ENCODE measurements at regions not wholly inside any gene's neighbourhood (a gene's known extent, or its start where the extent isn't known, plus 50 kb on each side); places are given as distances from the start of the nearest gene placed in this dataset.

GRCh38 chr3:23113455-23114171 is 89.5 kb upstream of the UBE2E2 start:
- H3K9me3 ChIP-seq (ENCODE audit: control insufficient read depth, low read length), result no peaks in the 10 kb centered on the region
- H3K4me1 ChIP-seq (ENCODE audit: control insufficient read depth, insufficient read depth, low read length), result no peaks in the 10 kb centered on the region
- H3K27ac ChIP-seq (ENCODE audit: low read length), result no peak overlapping the region
- ATAC-seq, result peak; percentile 40 to 81
- no peaks in the 10 kb centered on the region for H3K27me3 ChIP-seq (ENCODE audit: control insufficient read depth, insufficient read depth)
- H3K4me3 ChIP-seq (ENCODE audit: low read length), result no peak overlapping the region
- 53% methylated on average over 9 of the region's 9 CpGs for WGBS
- DNase-seq, result peak in 1 of 3 donors; percentile 58
- intact Hi-C loops (cut with DNase I), result no loop called here

DNA sequence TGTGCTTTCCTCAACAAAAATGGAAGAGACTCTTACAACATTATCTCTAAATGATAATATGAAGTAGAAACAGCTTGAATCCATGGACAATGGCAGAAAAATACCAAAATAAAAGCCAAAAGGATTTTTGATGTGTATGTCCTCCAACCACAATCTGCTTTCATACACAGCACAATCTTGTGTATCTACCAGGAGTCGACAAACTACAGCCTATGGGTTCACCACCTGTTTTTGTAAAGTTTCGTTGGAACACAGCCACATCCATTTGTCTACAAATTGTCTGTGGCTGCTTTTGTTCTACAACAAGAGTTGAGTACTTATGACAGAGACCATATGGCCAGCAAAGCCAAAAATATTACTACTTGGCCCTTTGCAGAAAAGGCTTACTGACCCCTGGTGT is 88.7 kb upstream of the UBE2E2 start:
- H3K4me1 ChIP-seq (ENCODE audit: control insufficient read depth, insufficient read depth, low read length), result no peaks in the 10 kb centered on the region
- ATAC-seq (no peak), DNase-seq (no peak)
- H3K27me3 ChIP-seq (ENCODE audit: control insufficient read depth, insufficient read depth), result no peaks in the 10 kb centered on the region
- H3K27ac ChIP-seq (ENCODE audit: low read length), result no peak overlapping the region
- intact Hi-C loops (cut with DNase I), result no loop called here
- 42% methylated on average over 2 of the region's 2 CpGs for WGBS
- no peaks in the 10 kb centered on the region for H3K9me3 ChIP-seq (ENCODE audit: control insufficient read depth, low read length)
- H3K4me3 ChIP-seq (ENCODE audit: low read length), result no peak overlapping the region

GRCh38 chr3:23115171-23115877 is 87.8 kb upstream of the UBE2E2 start:
- WGBS, result 66% methylated on average over 3 of the region's 3 CpGs
- H3K27ac ChIP-seq (ENCODE audit: low read length), result no peak overlapping the region
- intact Hi-C loops (cut with DNase I), result no loop called here
- no peaks in the 10 kb centered on the region for H3K27me3 ChIP-seq (ENCODE audit: control insufficient read depth, insufficient read depth)
- H3K9me3 ChIP-seq (ENCODE audit: control insufficient read depth, low read length), result no peaks in the 10 kb centered on the region
- no peaks in the 10 kb centered on the region for H3K4me1 ChIP-seq (ENCODE audit: control insufficient read depth, insufficient read depth, low read length)
- ATAC-seq, result no peak
- DNase-seq, result no peak
- H3K4me3 ChIP-seq (ENCODE audit: low read length), result no peak overlapping the region

DNA sequence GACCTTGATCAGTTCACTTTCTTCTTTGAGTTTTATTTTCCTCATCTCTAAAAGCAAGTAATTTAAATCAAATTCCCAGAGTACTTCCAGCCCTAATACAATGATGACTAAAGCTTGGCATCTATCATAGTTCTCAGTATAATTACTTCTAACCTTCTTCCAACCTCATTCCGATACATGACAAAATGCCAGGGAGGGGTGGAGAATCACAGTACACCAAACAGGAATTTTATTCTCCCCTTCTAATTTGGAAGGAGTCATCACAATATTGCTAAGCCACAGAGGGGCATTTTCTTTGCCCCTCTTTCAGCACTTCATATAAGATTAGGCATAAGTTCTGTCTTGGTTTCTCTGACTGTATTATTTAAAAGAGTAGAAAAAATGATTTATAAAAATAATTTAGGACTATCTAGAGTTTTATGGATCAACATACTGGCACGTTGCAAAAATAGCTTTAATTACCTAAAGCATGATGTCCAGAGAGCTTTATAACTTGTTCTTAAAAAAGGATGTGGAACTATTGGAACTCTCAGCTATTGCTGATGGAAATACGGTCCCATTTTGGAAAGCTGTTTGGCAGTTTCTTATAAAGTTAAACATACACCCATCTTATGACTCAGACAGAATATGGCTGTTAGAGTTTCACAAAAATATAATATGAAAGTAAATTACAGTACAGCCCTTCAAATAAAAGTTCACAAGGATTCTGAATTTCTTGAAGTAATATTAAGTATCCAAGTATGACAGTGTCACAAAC is 86.9 kb upstream of the UBE2E2 start:
- 46% methylated on average over 3 of the region's 3 CpGs for WGBS
- no peaks in the 10 kb centered on the region for H3K27me3 ChIP-seq (ENCODE audit: control insufficient read depth, insufficient read depth)
- H3K4me1 ChIP-seq (ENCODE audit: control insufficient read depth, insufficient read depth, low read length), result no peaks in the 10 kb centered on the region
- H3K9me3 ChIP-seq (ENCODE audit: control insufficient read depth, low read length), result no peaks in the 10 kb centered on the region
- ATAC-seq (no peak), DNase-seq (no peak)
- intact Hi-C loops (cut with DNase I), result no loop called here
- H3K27ac ChIP-seq (ENCODE audit: low read length), result no peak overlapping the region
- H3K4me3 ChIP-seq (ENCODE audit: low read length), result no peak overlapping the region

- no peaks in the 10 kb centered on the region for H3K4me1 ChIP-seq (ENCODE audit: control insufficient read depth, insufficient read depth, low read length)
- no peak for DNase-seq
- intact Hi-C loops (cut with DNase I), result no loop called here
- H3K27me3 ChIP-seq (ENCODE audit: control insufficient read depth, insufficient read depth), result no peaks in the 10 kb centered on the region
- no peak overlapping the region for H3K4me3 ChIP-seq (ENCODE audit: low read length)
- H3K27ac ChIP-seq (ENCODE audit: low read length), result no peak overlapping the region
- 85% methylated on average over 1 of the region's 1 CpG for WGBS
- no peak for ATAC-seq
- H3K9me3 ChIP-seq (ENCODE audit: control insufficient read depth, low read length), result no peaks in the 10 kb centered on the region
Observed at GRCh38 chr3:23117856-23118255, 85.3 kb upstream of the UBE2E2 start.

GRCh38 chr3:23127196-23127595 is 75.9 kb upstream of the UBE2E2 start:
- DNase-seq (no peak), ATAC-seq (no peak)
- no peak overlapping the region for H3K27ac ChIP-seq (ENCODE audit: low read length)
- H3K4me1 ChIP-seq (ENCODE audit: control insufficient read depth, insufficient read depth, low read length), result peaks cover 2% of the 10 kb centered on the region
- intact Hi-C loops (cut with DNase I), result no loop called here
- no peaks in the 10 kb centered on the region for H3K27me3 ChIP-seq (ENCODE audit: control insufficient read depth, insufficient read depth)
- WGBS, result 89% methylated on average over 3 of the region's 3 CpGs
- no peak overlapping the region for H3K4me3 ChIP-seq (ENCODE audit: low read length)
- H3K9me3 ChIP-seq (ENCODE audit: control insufficient read depth, low read length), result no peaks in the 10 kb centered on the region

DNA sequence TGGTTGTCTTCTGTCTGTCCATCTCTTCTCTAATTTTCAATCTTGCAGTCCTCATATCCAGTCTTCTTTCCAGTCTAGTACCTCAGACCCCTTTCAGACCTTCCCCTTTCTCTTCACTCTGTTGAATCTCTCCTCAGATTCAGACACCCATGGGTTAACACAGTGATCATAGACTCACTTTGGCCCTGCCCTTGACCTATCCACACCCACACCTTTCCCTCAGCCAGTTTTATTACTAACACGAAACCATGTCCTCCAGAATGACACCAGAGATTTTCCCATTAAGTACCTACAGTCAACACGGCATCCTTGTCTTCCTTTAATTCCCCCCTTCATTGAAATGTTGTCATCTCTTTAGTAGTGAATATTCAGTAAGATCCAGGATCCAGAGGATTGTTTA is 74.5 kb upstream of the UBE2E2 start:
- Histone ChIP-seq H3K4me3 (ENCODE audit: low read length) (no peak overlapping the region), H3K27ac (ENCODE audit: low read length) (no peak overlapping the region), H3K9me3 (ENCODE audit: control insufficient read depth, low read length) (no peaks in the 10 kb centered on the region), H3K27me3 (ENCODE audit: control insufficient read depth, insufficient read depth) (no peaks in the 10 kb centered on the region), H3K4me1 (ENCODE audit: control insufficient read depth, insufficient read depth, low read length) (peaks cover 2% of the 10 kb centered on the region)
- intact Hi-C loops (cut with DNase I), result no loop called here
- DNase-seq, result no peak
- no peak for ATAC-seq
- WGBS, result 61% methylated on average over 2 of the region's 2 CpGs

DNA sequence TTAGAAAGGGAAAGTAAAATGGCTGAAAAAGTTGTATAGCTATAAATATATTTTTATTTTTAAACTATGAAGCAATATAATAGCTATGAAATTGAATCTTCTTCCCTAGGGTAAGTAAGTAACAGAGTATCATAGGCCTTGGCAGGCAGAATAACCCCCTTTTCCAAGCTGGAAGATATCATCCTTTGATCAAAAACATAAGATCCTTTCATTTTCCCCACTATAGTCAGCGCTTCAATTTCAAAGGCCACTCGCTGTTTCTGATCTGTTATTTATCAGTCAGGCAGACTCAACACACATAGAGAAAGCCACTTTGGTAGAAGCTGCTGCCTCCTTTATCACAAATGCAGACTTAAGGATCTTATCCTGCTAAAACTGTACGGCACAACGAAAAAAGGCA is 74.0 kb upstream of the UBE2E2 start:
- Histone ChIP-seq H3K9me3 (ENCODE audit: control insufficient read depth, low read length) (no peaks in the 10 kb centered on the region), H3K27me3 (ENCODE audit: control insufficient read depth, insufficient read depth) (no peaks in the 10 kb centered on the region), H3K27ac (ENCODE audit: low read length) (no peak overlapping the region), H3K4me1 (ENCODE audit: control insufficient read depth, insufficient read depth, low read length) (peaks cover 2% of the 10 kb centered on the region), H3K4me3 (ENCODE audit: low read length) (no peak overlapping the region)
- ATAC-seq (no peak), DNase-seq (no peak)
- intact Hi-C loops (cut with DNase I), result no loop called here
- WGBS, result 36% methylated on average over 4 of the region's 4 CpGs

GRCh38 chr3:23129817-23130216 is 73.3 kb upstream of the UBE2E2 start:
- ATAC-seq (no peak), DNase-seq (no peak)
- no peaks in the 10 kb centered on the region for H3K27me3 ChIP-seq (ENCODE audit: control insufficient read depth, insufficient read depth)
- WGBS, result 53% methylated on average over 3 of the region's 3 CpGs
- H3K4me1 ChIP-seq (ENCODE audit: control insufficient read depth, insufficient read depth, low read length), result peaks cover 2% of the 10 kb centered on the region
- no peaks in the 10 kb centered on the region for H3K9me3 ChIP-seq (ENCODE audit: control insufficient read depth, low read length)
- no peak overlapping the region for H3K27ac ChIP-seq (ENCODE audit: low read length)
- intact Hi-C loops (cut with DNase I), result no loop called here
- H3K4me3 ChIP-seq (ENCODE audit: low read length), result no peak overlapping the region

- Histone ChIP-seq H3K4me1 (ENCODE audit: control insufficient read depth, insufficient read depth, low read length) (peaks cover 2% of the 10 kb centered on the region), H3K27ac (ENCODE audit: low read length) (no peak overlapping the region), H3K9me3 (ENCODE audit: control insufficient read depth, low read length) (no peaks in the 10 kb centered on the region), H3K4me3 (ENCODE audit: low read length) (no peak overlapping the region), H3K27me3 (ENCODE audit: control insufficient read depth, insufficient read depth) (no peaks in the 10 kb centered on the region)
- ATAC-seq (no peak), DNase-seq (peak in 1 of 3 donors; percentile 24)
- intact Hi-C loops (cut with DNase I), result no loop called here
- 89% methylated on average over 4 of the region's 4 CpGs for WGBS
Observed at GRCh38 chr3:23130406-23130805, 72.7 kb upstream of the UBE2E2 start.

- Histone ChIP-seq H3K27me3 (ENCODE audit: control insufficient read depth, insufficient read depth) (no peaks in the 10 kb centered on the region), H3K27ac (ENCODE audit: low read length) (no peak overlapping the region), H3K4me1 (ENCODE audit: control insufficient read depth, insufficient read depth, low read length) (no peaks in the 10 kb centered on the region), H3K4me3 (ENCODE audit: low read length) (no peak overlapping the region), H3K9me3 (ENCODE audit: control insufficient read depth, low read length) (no peaks in the 10 kb centered on the region)
- WGBS, result 87% methylated on average over 12 of the region's 12 CpGs
- no peak for DNase-seq
- no peak for ATAC-seq
- intact Hi-C loops (cut with DNase I), result no loop called here
Observed at GRCh38 chr3:23135026-23135785, 67.9 kb upstream of the UBE2E2 start.

All from right cardiac atrium (tissue), 5 donors.